ENCODE measurements at regions not wholly inside any gene's neighbourhood (a gene's known extent, or its start where the extent isn't known, plus 50 kb on each side); places are given as distances from the start of the nearest gene placed in this dataset.
"Not testable (repeated sequence)": the region's sequence is repeated elsewhere in the genome, so short reads cannot be mapped to it uniquely, and the experiment has no call there.

- DNase-seq (ENCODE audit: low read depth): no peak
- no peak overlapping the region for H3K4me3 ChIP-seq (ENCODE audit: low read length)
- no peak for TF ChIP-seq CTCF (conservative IDR thresholded peaks at IDR 0.05; ENCODE audit: low read depth, low read length)
Measured at GRCh38 chr3:154872696-154873095, 207.4 kb upstream of the MME start.

GRCh38 chr3:154872074-154872473 is 208.0 kb upstream of the MME start:
- no peak for DNase-seq (ENCODE audit: low read depth)
- H3K4me3 ChIP-seq (ENCODE audit: low read length): no peak overlapping the region
- TF ChIP-seq CTCF (conservative IDR thresholded peaks at IDR 0.05; ENCODE audit: low read depth, low read length): no peak

GRCh38 chr3:154864947-154865346 is 215.2 kb upstream of the MME start:
- DNase-seq (ENCODE audit: low read depth): no peak
- no peak overlapping the region for H3K4me3 ChIP-seq (ENCODE audit: low read length)
- no peak for TF ChIP-seq CTCF (conservative IDR thresholded peaks at IDR 0.05; ENCODE audit: low read depth, low read length)

- DNase-seq (ENCODE audit: low read depth): no peak
- no peak overlapping the region for H3K4me3 ChIP-seq (ENCODE audit: low read length)
- no peak for TF ChIP-seq CTCF (conservative IDR thresholded peaks at IDR 0.05; ENCODE audit: low read depth, low read length)
Measured at GRCh38 chr3:154862265-154862664, 217.9 kb upstream of the MME start.

GRCh38 chr3:154852998-154853397 is 227.1 kb upstream of the MME start:
- not testable (repeated sequence) for DNase-seq (ENCODE audit: low read depth); H3K4me3 ChIP-seq (ENCODE audit: low read length)

GRCh38 chr3:154852515-154852914 is 227.6 kb upstream of the MME start:
- no peak overlapping the region for H3K4me3 ChIP-seq (ENCODE audit: low read length)
- TF ChIP-seq CTCF (conservative IDR thresholded peaks at IDR 0.05; ENCODE audit: low read depth, low read length): no peak
- DNase-seq (ENCODE audit: low read depth): no peak

- H3K4me3 ChIP-seq (ENCODE audit: low read length): no peak overlapping the region
- TF ChIP-seq CTCF (conservative IDR thresholded peaks at IDR 0.05; ENCODE audit: low read depth, low read length): no peak
- DNase-seq (ENCODE audit: low read depth): no peak
Measured at GRCh38 chr3:154851644-154852043, 228.5 kb upstream of the MME start.

GRCh38 chr3:154850921-154851320 is 229.2 kb upstream of the MME start:
- DNase-seq (ENCODE audit: low read depth): no peak
- no peak for TF ChIP-seq CTCF (conservative IDR thresholded peaks at IDR 0.05; ENCODE audit: low read depth, low read length)
- H3K4me3 ChIP-seq (ENCODE audit: low read length): no peak overlapping the region
